BE2C (cell line): ENCODE measurements at regions not wholly inside any gene's neighbourhood (a gene's known extent, or its start where the extent isn't known, plus 50 kb on each side); places are given as distances from the start of the nearest gene placed in this dataset.
"Not testable (repeated sequence)": the region's sequence is repeated elsewhere in the genome, so short reads cannot be mapped to it uniquely, and the experiment has no call there.

Experiments
- DNase-seq: peaks from one replicate; pipeline ENCODE4 v3.0.0-alpha.2; 2020
- H3K27me3 ChIP-seq: fragments of 250-450 bp; sonication (Bioruptor Pico); 2 replicates; pipeline ENCODE4 v1.5.1; 2020; ENCODE audit warnings: mild to moderate bottlenecking
- H3K36me3 ChIP-seq: fragments of 250-450 bp; sonication (Bioruptor Pico); 2 replicates; pipeline ENCODE4 v1.5.1; 2020; ENCODE audit warnings: mild to moderate bottlenecking
- H3K4me1 ChIP-seq: fragments of 250-450 bp; sonication (Bioruptor Pico); 2 replicates; pipeline ENCODE4 v1.5.1; 2020
- H3K4me3 ChIP-seq: 2 replicates; pipeline ENCODE4 v1.5.1; 2011; ENCODE audit warnings: low read depth, low read length
- H3K9me3 ChIP-seq: fragments of 250-450 bp; sonication (Bioruptor Pico); 2 replicates; pipeline ENCODE4 v1.5.1; 2020
- TF ChIP-seq, protein P1 (sequence below): IDR thresholded peaks from 2 replicates; pipeline ENCODE4 v1.5.1; 2012; ENCODE audit warnings: mild to moderate bottlenecking, low read depth, low read length

DNA sequence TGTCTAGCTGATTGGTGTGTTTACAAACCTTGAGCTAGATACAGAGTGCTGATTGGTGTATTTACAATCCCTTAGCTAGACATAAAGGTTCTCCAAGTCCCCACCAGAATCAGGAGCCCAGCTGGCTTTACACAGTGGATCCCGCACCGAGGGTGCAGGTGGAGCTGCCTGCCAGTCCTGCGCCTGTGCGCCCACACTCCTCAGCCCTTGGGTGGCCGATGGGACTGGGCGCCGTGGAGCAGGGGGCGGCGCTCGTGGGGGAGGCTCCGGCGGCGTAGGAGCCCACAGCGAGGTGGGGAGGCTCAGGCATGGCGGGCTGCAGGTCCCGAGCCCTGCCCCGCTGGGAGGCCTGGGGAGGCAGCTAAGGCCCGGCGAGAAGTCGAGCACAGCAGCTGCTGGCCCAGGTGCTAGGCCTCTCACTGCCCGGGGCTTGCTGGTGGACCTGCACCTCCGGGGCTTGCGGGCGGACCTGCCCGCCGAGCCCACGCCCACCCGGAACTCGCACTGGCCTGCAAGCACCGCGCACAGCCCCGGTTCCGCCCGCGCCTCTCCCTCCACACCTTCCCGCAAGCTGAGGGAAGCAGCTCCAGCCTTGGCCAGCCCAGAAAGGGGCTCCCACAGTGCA, 51.0 kb upstream of the CDYL start:
- not testable (repeated sequence) for H3K4me1 ChIP-seq, H3K9me3 ChIP-seq, H3K27me3 ChIP-seq, DNase-seq, H3K4me3 ChIP-seq, H3K36me3 ChIP-seq

DNA sequence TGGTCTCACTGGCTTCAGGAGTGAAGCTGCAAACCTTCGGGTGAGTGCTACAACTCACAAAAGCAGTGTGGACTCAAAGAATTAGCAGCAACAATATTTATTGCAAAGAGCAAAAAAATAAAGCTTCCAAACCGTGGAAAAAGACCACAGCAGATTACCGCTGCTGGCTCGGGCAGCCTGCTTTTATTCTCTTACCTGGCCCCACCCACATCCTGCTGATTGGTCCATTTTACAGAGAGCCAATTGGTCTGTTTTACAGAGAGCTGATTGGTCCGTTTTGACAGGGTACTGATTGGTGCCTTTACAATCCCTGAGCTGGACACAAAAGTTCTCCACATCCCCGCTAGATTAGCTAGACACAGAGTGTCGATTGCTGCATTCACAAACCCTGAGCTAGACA, 51.5 kb upstream of the CDYL start:
- not testable (repeated sequence) for H3K9me3 ChIP-seq, H3K36me3 ChIP-seq, DNase-seq, H3K27me3 ChIP-seq, H3K4me1 ChIP-seq, H3K4me3 ChIP-seq

DNA sequence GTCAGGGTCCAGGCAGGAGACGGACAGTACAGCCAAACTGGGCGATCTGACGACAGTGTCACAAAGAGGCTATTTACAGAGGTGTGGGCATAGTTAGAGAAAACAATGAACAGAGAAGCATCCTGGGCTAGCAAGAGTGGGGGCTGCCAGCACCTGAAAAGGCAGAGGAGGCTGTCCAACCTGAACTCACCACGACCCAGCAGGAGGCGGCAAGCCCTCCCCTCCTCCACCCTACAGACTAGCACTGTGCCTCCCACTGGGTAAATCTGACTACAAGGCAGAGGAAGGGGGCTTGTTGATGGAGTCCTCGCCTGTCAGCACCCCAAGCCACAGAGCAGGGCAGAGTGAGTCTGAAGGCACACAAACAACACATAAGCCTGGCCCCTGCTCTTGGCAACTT, 52.8 kb upstream of the CDYL start:
- H3K36me3 ChIP-seq = no peaks in the 10 kb centered on the region
- H3K27me3 ChIP-seq = no peaks in the 10 kb centered on the region
- no peaks in the 10 kb centered on the region for H3K4me1 ChIP-seq
- no peak overlapping the region for H3K4me3 ChIP-seq
- DNase-seq = no peak
- H3K9me3 ChIP-seq = no peaks in the 10 kb centered on the region
- TF ChIP-seq, protein P1, sequence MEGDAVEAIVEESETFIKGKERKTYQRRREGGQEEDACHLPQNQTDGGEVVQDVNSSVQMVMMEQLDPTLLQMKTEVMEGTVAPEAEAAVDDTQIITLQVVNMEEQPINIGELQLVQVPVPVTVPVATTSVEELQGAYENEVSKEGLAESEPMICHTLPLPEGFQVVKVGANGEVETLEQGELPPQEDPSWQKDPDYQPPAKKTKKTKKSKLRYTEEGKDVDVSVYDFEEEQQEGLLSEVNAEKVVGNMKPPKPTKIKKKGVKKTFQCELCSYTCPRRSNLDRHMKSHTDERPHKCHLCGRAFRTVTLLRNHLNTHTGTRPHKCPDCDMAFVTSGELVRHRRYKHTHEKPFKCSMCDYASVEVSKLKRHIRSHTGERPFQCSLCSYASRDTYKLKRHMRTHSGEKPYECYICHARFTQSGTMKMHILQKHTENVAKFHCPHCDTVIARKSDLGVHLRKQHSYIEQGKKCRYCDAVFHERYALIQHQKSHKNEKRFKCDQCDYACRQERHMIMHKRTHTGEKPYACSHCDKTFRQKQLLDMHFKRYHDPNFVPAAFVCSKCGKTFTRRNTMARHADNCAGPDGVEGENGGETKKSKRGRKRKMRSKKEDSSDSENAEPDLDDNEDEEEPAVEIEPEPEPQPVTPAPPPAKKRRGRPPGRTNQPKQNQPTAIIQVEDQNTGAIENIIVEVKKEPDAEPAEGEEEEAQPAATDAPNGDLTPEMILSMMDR = no peak

DNA sequence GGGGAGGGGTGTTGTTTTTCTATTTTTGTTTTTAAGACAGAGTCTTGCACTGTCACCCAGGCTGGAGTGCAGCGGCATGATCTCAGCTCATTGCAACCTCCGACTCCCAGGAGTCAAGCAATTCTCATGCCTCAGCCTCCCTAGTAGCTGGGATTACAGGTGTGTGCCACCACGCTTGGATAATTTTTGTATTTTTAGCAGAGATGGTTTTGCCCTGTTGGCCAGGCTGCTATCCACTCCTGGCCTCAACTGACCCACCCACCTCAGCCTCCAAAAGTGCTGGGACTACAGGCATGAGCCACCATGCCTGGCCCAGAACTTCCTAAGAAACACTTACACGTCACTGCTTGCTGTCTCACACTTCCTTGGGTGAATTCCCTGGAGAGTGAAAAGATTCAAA, 54.8 kb upstream of the CDYL start:
- not testable (repeated sequence) for DNase-seq, H3K36me3 ChIP-seq, H3K4me1 ChIP-seq, H3K9me3 ChIP-seq, H3K27me3 ChIP-seq, H3K4me3 ChIP-seq

DNA sequence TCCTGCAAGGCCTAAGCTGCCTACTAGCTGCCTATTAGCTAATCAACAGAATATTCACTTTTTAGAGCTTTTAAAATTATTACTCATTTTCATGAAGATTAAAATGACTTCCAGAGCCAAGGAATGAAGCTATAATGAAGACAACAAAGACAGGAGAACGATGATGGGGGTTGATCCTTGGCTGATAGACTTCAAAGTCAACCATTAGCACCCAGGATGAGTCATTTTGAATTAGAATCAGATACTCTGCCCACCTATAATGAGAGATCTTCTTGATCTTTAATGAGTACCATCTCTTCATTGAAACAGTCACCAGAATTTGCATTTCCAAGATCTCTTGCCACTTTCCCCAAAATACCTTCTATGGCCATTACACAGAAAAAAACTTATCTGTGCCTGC, 56.7 kb upstream of the CDYL start:
- no peaks in the 10 kb centered on the region for H3K4me1 ChIP-seq
- no peaks in the 10 kb centered on the region for H3K36me3 ChIP-seq
- H3K4me3 ChIP-seq = no peak overlapping the region
- TF ChIP-seq, protein P1 = no peak
- no peaks in the 10 kb centered on the region for H3K27me3 ChIP-seq
- H3K9me3 ChIP-seq = no peaks in the 10 kb centered on the region
- DNase-seq = no peak

DNA sequence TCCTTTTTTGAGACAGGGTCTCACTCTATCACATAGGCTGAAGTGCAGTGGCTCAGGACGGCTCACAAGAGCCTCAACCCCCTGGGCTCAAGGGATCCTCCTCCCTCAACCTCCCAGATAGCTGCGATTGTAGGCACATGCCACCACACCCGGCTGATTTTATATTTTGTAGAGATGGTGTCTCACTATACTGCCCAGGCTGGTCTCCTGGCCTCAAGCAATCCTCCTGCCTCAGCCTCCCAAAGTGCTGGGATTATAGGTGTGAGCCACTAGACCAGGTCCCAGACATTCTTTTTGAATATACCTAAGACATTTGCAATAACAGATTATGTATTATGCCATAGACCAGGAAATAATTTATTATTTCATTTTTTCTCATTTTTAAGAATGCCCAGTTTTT, 58.3 kb upstream of the CDYL start:
- no peak overlapping the region for H3K4me3 ChIP-seq
- no peak for DNase-seq
- TF ChIP-seq, protein P1 = no peak
- H3K36me3 ChIP-seq = no peaks in the 10 kb centered on the region
- H3K9me3 ChIP-seq = no peaks in the 10 kb centered on the region
- no peaks in the 10 kb centered on the region for H3K27me3 ChIP-seq
- no peaks in the 10 kb centered on the region for H3K4me1 ChIP-seq

DNA sequence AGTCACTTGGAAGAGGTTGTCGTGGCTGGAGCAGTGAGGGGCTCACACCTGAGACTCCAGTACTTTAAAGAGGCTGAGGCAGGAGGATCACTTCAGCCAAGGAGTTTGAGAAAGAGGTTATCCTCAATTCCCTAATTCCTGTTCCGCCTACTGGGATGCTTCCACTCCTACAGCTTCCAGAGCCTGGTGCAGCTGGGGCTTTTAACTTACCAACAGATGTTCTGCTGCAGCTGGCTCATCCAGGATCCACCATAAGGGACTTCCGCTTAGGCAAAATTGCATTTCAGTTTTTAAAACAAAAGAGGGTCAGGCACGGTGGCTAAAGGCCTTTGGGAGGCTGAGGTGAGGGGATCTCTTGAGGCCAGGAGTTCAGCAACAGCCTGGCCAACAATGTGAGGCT, 59.1 kb upstream of the CDYL start:
- TF ChIP-seq, protein P1 = no peak
- no peaks in the 10 kb centered on the region for H3K27me3 ChIP-seq
- no peak overlapping the region for H3K4me3 ChIP-seq
- H3K36me3 ChIP-seq = no peaks in the 10 kb centered on the region
- H3K4me1 ChIP-seq = no peaks in the 10 kb centered on the region
- DNase-seq = no peak
- no peaks in the 10 kb centered on the region for H3K9me3 ChIP-seq

DNA sequence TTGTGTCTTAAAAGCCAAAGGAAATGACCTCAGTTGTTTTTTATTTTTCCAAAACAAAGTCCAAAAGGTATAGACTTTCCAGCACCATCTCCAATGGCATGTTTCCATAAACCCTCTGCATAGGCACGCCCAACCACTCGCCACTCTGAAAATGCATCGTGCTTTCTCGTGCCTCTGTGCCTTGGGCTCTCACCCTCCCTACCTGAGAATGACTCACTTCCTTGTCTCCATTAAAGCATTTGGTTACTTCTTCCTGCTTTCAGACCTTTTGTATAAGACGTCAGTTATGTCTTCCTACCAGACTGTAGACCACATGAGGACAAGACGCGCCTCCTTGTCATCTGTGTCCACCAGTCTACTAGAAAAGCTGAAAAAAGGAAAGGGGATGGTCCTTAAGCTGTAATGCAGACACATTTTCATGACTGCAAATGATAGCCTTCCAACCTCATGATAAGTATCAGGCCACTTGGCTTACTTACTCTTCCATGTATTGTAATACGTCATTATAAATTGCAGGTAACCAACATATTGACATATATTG, 61.2 kb upstream of the CDYL start:
- Histone ChIP-seq H3K4me3 (no peak overlapping the region), H3K36me3 (no peaks in the 10 kb centered on the region), H3K9me3 (no peaks in the 10 kb centered on the region), H3K27me3 (no peaks in the 10 kb centered on the region), H3K4me1 (no peaks in the 10 kb centered on the region)
- TF ChIP-seq, protein P1 = no peak
- DNase-seq = no peak
